GM18502 (cell line): ENCODE measurements at regions not wholly inside any gene's neighbourhood (a gene's known extent, or its start where the extent isn't known, plus 50 kb on each side); places are given as distances from the start of the nearest gene placed in this dataset.

Experiments used
- ATAC-seq: cut with Tn5 transposase; IDR thresholded peaks from one replicate; pipeline ENCODE4 v1.9.1; 2021; ENCODE audit warnings: mild to moderate bottlenecking; ENCODE audit not compliant: unreplicated experiment, poor library complexity

DNA sequence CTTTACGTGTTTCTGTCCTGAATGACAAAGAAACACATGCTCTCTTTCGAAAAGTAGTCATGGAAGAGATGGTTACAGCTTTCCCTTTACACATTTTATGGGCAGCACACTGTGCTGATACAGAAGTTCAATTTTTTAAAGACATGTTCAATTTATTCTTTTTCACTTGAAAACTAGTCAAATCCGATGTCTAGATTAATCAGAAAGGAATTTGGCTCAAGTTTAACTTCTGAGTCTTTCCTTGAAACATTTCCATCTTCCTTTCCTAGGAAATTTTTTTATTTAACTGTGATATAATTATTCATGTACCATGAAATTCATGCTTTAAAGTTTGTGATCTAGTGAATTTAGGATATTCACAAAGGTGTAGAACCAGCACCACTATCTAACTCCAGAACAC, 360.1 kb downstream of the TNS3 start:
- no peak for ATAC-seq

GRCh38 chr7:47218378-47219176, 363.3 kb downstream of the TNS3 start:
- ATAC-seq, result no peak

GRCh38 chr7:47217570-47218360, 364.1 kb downstream of the TNS3 start:
- no peak for ATAC-seq

GRCh38 chr7:47217086-47217485, 364.8 kb downstream of the TNS3 start:
- ATAC-seq, result no peak

GRCh38 chr7:47216439-47216838, 365.5 kb downstream of the TNS3 start:
- ATAC-seq, result no peak

GRCh38 chr7:47215640-47216039, 366.3 kb downstream of the TNS3 start:
- no peak for ATAC-seq

GRCh38 chr7:47215049-47215448, 366.9 kb downstream of the TNS3 start:
- ATAC-seq, result no peak

GRCh38 chr7:47213276-47213675, 368.6 kb downstream of the TNS3 start:
- no peak for ATAC-seq

DNA sequence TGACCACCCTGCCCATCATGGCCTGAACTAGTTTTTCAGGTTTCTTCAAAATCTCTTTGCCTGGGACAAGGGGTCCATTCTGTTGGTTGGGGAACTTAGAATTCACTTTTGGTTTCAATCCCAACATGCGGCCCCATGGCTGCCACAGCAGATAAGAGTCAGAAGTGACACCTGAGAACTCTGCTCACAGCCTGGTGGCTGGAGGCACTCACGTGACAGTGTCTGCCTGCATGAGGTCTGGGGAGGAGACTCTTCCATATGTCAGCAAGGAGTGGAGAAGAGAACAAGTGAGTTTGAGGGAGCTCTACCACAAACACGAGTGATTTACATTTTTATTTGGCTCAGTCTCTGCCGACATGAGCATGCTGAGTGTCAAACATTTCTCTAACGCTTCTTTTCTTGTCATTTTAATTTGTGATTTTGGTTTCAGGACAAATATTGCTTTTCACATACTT, 370.4 kb downstream of the TNS3 start:
- no peak for ATAC-seq

DNA sequence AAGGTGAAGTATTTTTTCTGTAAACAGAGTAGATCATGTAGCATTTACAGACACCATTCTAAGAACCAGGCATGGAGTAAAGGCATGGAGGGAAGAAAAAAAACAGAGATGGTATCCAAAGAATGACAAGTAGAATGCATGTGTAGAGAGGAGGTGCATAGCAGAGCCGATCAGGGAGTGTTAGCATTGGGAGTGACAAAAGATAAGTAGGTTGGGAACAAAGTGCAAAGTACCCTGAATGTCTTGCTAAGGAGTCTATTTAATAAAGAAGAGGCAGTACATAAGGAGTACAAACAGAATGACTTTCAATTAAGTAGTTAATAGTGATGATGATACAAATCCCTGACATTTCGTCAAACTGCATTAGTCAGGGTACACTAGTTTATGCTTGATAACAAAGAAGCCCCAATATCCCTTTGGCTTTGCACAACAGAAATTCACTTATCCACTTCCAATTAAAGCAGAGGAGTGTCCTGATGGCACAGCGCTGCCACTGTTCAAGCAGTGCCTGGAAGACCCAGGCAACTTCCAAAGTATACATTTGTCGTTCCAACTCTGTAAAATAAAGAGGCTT, 371.5 kb downstream of the TNS3 start:
- ATAC-seq, result no peak

DNA sequence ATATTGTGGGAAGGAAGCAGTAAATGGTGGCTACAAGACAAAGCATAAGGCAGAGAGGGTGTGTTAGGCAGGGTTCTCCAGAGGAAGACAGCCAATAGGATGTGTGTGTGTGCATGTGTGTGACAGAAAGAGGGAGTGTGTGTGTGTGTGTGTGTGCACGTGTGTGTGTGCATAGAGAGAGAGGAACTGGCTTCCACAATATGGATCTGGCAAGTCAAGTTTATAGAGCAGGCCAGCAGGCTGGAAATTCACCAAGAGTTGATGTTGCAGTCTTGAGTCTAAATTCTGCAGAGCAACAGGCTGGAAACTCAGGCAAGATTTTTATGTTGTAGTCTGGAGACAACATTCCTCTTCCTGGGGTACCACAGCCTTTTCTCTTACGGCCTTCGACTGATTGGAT, 374.0 kb downstream of the TNS3 start:
- no peak for ATAC-seq

DNA sequence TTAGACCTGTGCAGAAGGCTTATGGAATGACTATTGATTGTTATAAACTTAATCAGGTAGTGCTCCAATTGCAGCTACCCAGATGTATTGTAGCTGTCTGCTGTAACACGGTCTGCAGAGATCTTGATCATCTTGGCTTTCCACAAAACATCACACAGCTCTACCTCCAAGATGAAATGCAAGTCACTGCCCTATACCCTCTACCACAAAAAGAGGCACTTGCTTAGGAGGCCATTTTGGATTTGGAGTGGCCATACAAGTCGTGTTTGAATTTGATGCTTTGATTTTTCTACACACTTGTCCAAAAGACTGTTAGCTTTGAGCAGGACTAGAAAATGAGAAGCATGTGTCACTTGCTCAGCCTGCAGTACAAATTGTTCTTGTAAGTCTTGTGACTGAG, 377.2 kb downstream of the TNS3 start:
- ATAC-seq, result no peak

DNA sequence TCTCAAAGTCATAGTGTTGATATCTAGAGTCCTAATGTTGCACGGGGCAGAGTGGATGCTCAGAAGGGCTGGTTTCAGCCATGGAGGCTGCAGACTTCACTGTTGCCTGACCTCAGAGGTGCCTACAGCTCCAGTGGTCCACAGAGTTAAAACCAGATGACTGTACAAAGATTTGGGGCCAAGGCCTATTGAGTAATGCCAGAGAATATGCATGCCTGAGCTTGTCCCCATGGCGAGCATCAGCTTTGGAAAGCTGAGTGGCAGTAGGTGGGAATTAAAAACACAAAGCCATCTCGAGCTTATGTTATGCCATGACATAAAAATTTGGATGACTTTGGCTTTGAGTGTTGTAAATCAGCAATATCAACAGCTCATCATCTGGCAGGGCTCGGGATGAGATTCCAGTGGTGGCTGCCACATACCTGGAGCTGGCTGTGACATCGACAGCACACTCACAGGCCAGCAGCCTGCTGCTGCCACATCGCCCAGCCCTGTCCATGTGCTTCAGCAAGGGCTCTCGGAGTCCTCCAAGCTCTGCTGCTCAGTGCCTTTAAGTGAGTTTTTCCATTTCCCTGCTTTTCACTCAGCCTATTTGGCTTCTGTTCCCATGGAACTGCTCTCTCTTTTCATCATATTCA, 379.6 kb downstream of the TNS3 start:
- no peak for ATAC-seq

GRCh38 chr7:47198159-47198558, 383.8 kb downstream of the TNS3 start:
- ATAC-seq, result no peak

DNA sequence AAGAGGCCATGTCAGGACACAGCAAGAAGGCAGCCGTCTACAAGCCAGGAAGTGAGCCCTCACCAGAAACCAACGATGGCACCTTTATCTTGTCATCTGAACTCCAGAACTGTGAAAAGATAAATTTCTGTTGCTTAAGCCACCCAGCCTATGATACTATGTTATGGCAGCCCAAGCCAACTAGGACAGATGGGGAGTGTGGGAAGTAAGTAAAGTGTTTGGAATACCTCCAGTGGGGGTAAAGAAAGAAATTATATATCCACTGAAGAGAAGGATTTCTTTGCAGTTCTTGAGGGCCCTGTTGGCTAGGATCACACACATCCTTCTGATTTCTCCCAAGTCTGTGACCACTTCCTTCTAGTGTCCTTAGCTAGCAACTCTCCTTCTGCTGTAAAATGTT, 384.4 kb downstream of the TNS3 start:
- ATAC-seq, result no peak

DNA sequence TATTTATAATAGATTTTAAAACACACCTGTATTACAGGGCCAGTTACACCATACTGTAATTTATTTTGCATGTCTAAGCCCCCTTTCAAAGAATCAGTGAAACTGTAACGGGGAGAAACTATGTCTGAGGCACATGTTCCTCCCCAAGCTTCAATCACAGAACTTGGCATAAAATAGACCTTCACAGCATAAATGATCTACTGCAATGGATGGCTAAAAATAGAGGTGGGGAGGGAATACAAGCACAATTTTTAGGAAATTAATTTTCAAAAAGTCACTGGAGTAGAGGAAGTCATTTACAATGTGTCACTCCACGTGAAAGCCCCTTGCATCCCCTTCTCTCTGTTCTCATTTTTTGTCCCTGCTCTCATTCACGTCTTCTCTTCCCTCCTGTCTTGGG, 385.2 kb downstream of the TNS3 start:
- ATAC-seq, result no peak

DNA sequence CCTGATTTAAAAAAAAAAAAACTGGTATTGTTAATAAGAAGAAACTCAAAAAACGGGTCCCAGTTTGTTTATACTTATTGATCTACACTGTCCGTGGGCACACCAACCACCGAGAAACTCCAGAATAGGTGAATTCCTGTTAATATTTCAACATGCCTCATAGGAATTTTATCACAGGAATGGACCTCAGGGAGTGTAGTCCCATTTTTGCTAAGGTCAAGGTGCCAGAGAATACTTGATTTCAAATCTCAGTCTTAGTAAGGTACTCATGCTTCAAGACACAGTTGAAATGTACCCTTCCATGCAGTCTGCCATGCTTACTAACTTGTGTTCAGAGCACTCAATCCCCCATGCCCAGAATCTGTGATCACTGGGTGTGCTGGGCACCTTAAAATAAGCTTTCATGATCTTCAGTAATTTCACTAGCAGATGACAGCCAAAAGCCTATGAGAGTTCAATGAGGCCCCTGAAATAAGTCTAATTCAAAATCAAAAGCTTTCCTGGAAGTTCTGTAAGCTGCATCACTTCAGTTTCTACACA, 385.7 kb downstream of the TNS3 start:
- ATAC-seq, result no peak

DNA sequence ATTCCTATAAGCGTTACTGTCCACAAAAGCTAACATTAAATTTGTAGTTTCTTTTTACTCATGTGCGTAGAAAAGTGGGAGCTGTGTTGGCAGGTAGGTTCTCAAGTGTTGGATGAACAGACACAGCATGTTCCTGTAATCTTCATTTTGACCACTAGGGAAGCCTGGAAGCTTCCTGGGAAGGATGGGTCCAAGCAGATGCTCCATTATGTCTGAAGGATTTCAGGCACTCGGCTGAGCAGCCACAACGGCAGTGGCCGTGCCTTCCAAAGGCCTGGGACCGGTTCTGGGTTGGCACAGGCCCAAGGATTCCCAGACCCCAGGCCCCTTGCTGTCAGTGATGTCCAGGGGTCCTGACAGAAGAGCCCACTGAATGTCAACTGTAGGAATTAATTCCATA, 386.3 kb downstream of the TNS3 start:
- ATAC-seq, result no peak

DNA sequence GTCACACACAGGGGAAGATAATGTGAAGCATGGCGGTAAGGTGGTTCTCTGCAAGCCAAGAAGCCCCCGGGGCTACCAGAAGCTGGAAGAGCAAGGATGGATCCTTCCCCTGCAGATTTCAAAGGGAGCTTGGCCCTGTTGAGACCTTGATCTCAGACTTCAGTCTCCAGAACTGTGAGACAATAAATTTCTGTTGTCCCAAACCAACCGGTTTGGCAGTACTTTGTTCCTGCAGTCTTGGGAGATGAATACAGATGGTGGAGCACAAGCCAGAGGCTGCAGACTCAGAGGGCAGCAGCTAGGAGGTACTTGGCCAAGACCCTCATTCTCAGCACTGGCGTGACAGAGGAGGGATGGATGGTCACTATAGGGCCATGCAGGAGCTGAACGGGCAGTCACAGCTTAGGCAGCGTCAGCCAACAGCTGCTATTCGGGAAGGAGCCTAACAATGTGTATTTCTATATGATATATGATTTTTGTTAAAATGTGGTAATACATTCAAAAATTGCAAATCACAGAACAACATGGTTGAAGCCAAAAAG, 387.3 kb downstream of the TNS3 start:
- no peak for ATAC-seq

DNA sequence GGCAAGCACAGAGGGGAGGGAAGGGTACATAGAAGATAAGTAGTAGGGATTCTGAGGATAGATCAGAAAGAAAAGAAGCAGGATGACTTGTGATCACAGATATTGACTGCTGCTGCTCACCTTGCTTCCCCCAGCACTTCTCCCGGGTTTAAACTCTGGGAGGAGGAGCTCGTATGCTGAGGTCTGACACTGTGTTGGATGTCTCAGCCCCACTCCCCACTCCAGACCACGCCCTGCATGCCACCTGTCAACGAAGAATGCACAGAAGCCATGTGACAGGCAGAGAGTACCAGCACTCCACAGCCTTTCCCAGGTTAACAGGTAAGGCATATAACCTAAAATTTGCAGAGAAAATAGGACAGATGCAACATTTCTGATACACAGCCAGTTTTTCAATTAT, 388.9 kb downstream of the TNS3 start:
- ATAC-seq, result no peak
